Daoy (cell line): ENCODE measurements at regions not wholly inside any gene's neighbourhood (a gene's known extent, or its start where the extent isn't known, plus 50 kb on each side); places are given as distances from the start of the nearest gene placed in this dataset.
"Not testable (repeated sequence)": the region's sequence is repeated elsewhere in the genome, so short reads cannot be mapped to it uniquely, and the experiment has no call there.

ENCODE experiments used
- DNase-seq: peaks from one replicate; pipeline ENCODE4 v3.0.0-alpha.2; 2015; ENCODE audit warnings: low read depth

DNA sequence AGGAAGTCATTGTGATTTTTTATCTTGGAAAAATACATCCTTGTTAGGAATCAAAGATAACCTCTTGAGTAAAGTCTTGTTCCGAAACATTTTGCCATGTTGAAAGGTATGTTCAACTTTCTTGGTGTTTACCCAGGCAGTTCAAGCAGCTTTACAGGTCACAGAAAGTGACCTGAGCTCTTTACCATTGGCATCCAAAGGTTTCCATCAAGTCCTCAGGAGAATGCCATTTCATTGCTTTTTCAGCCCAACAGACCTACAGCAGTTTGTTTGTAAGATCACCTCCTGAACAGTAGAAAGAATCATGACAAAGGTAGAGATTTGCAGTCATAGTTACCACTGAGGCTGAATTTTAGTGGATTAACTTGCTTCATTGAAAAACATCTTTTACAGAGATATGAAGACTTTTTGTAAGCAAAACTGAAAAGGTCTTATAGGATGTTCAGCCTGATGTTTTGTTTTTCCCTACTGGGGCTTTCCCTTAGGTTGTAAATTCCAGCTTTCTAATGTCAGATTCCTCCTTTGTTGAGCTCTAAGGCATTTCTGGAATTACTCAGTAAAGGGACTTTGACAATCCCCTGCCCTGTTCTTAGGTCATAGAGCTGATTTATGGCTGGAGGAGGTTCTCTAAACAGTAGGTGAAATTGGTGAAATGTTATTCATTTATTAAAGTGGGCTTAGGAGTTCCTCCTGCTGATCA is 236.8 kb upstream of the RBMS1 start:
- DNase-seq, result no peak

DNA sequence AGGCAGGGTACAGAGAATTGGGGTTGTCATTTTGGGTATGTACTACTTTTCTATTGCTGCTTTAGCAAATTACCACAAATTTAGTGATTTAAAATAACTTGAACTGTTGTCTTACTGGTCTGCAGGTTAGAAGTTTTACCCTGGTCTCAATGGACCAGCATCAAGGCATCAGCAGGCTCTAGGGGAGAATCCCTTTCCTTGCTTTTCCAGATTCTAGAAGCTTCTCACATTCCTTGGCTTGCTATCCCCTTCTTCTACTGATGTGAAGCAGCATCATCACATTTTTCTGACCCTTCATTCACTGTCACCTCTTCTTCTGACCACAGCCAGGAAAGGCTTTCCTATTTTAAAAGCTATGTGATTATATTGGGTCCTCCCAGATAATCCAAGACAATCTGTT is 237.8 kb upstream of the RBMS1 start:
- no peak for DNase-seq

DNA sequence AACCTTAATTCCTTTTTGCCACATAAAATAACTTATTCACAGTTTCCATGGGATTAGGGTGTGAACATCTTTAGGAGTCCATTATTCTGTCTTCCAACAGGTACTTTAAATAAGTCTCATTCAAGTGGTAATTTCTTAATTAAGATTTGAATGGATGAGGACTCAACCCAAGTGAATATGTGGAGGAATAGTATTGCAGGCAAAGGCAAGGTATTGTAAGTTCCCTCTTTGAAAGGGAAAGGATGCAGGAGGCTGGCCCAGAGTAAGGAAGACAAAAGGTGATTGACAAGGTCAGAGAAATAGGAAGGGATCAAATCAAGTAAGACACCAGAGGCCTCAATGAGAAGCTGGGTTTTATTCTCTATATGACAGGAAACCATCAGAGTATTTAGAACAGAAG is 238.2 kb upstream of the RBMS1 start:
- no peak for DNase-seq

DNA sequence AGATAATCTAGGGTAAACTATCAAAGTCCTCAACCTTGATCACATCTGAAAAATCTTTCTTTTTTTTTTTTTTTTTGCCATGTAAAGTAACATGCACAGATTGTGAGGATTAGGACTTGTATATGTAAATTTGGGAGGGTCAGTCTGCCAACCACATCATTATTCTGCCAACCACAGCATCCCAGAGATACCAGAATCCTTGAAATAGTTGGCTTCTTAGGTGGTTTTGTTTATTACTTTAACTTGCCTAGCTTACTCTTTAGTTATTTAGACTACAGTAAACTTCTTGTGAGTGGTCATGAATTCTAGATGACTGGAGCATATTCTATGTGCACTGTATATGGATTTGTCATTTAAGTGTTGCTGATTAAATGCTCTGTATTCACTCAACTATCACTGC is 242.1 kb upstream of the RBMS1 start:
- no peak for DNase-seq

DNA sequence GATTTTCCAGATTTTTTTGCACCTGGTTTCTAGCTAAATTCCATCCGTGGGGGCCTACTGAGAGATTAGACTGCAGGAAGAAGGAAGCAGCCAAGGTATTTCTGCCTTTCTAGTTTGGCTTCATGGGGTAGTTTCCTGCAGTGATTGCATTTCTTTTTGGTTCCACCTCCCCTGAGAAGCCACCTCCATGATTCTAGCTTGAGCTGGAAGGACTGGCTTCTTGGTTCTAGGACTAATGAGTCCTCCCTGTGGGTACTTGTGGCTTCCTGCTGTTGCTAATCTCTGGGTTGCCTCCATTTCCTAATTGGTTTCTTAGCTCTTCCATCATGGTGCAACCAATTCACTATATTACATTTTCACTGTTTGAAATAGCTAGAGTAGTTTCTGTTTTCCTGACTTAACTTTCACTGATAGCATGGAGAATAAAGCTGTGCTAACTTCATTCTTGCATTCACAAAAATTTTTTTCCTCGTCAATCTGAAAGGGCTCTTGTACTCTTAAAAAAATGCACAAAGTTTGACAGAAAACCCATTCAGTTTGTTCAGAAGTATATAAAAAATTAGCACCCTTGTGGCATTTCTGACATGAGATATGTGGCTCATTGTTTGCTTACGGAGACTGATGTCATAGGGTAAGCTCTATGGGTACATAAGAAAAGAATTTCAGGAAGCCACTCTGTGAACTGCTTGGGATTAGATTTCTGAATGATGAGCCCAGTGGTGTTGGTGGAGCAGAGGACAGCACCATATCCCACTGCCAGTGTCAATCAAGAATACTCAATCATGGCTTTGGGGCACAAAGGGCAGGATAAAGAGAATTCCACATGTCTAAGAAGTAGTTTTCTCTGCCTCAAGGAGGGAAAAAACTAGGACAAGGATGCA is 242.8 kb upstream of the RBMS1 start:
- DNase-seq, result peak; percentile 69

DNA sequence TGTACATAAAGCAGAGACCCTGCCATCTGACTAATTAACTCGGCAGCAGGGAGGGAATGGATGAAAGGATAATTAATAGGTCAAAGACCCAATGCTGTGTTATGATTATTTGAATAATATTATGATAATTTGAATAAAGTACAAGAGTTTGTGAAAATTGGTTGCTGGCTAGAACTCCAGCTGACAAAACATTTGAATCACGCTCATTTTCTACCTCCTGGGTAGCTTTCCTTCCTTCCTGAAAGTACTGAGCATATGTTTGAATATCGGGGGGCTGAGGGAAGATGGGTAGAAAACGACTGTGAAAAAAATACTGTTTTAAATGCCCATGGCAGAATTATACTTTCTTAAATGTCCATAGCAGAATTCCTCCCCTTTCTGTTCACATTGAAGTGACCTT is 243.6 kb upstream of the RBMS1 start:
- peak; percentile 15 for DNase-seq

DNA sequence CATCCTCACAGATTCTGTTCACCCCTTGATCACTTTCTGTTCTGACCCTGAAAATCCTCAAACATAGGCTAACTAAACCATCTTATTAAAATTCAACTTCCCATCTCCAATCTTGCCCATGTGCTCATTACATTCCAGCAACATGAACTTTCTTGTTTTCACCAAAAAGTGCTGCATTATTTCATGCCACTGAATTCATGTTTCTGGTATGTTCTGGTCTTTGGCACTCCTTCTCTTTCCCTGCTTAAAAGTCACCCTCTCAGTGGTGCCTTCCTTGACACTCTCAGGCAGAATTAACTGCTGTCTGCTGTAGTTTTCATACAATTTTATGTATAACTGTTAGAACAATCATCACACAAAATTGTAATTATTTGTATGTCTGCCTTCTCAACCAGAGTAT is 247.7 kb upstream of the RBMS1 start:
- DNase-seq, result no peak

DNA sequence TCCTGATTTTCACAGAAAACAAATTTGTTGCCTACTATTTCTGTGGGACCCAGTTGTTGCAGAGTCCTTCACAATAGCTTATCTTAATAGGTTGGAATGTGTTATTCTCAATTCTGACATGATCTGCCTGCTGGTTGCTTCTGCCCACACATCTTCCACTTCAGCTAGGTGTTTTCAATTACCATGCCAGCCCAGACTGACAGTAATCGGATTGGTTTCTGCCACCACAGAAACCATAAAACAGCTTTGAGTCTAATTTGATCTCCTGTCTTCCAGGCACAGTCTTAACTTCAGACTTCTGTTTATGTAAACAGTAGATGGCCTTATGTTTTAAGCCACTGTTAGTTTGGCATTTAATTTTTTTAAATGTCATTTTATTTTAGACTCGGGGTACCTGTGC is 248.2 kb upstream of the RBMS1 start:
- DNase-seq, result no peak

DNA sequence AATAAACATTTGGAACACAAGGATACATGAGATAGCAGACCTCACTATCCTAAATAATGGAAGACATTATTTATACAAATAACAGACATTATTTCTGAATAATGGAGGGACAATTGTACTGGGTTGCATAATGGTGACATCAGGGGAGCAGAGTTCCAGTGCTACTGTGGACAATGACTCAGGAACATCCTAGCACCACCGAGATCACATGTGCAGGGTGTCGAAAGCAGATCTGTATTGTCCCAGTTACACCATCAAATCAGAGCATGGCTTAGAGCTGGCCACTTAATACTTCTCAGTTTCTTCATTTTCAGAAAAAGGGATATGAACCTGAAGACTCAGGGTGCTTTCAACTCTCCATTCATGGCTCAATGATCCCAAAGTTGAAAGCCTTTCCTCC is 249.1 kb upstream of the RBMS1 start:
- no peak for DNase-seq

DNA sequence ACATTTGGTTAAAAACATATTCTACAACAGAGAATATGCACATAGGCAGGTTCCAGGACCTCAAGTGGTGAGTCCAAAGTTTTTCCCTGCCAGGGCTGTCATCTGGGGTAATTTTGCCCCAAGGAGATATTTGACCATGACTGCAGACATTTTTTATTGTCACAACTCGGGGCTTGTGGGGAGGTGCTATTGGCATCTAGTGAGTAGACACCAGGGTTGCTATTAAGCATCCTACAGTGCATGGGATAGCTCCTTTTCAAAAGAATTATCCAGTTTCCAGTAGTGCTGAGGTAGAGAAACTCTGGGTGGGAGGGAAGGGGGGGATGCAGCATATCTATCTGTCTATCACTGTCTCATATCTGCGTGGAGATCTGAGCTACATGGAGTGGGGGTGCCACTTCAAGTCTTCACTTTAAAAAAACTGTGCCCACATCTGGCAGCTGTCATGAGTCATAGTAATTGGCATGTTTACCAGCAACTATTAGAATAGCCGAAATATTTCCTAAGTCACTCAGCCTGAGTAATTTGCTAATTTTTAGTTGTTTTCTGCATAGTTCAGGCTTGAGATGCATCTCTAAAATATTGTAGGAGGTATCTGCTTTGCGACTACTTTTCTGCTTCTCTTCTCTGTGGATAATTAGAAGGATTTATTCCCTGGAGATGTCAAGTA is 254.0 kb upstream of the RBMS1 start:
- DNase-seq, result peak; percentile 23

DNA sequence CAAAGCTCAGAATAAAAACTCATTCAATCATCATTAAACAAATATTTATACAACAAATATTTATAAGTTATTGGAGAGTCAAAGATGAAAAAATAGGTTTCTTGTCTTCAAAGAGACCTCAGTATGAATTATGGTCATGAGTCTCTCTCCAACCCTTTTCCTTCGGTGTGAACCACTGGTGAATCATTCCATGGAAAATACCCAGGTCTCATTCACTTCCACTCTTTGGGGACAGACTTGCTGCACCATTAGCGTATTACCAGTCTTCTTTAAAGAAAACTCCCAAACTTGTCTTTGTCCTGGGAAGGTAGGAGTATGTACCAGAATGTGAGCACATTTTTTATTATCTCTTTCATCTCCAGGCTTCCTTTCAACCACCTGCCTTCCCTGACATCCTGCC is 257.4 kb upstream of the RBMS1 start:
- DNase-seq, result peak; percentile 57

DNA sequence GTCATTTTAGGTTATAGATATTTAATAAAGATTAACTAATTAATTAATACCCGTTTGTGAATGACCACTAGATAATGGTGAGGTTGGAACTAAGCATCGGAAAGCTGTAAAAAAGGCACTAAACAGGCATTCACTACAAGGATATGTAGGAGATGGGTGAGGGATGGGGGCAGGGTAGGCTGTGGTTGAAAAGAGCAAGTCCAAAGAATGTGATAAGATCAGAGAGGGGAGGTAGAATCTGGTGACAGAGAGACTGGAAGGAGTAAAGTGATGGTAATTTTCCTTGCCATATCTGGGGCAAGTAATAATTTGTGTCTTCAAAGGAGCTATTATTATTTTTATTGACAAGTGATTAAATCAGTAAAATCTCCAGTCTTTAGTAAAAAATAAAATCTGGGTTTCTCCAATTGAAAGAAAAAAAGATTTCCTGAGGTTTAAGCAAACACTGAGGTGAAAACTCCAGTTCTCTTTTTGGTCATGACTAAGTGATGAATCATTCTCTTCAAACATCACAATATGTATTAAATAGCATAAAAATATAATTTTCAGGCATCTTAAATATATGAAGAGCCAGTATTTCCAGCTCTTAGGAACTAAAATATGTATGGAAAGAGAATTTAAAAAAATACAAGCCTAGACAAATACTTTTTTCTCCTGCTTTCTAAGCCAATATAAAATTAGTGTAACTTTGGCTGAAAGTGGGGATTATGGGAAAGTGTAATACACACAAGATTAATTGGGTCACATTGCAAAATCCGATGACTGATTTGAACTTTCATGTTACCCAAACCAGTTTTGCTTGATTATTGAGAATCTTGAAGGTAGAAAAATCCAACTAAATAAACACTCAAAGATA is 259.1 kb upstream of the RBMS1 start:
- peak; percentile 73 for DNase-seq

DNA sequence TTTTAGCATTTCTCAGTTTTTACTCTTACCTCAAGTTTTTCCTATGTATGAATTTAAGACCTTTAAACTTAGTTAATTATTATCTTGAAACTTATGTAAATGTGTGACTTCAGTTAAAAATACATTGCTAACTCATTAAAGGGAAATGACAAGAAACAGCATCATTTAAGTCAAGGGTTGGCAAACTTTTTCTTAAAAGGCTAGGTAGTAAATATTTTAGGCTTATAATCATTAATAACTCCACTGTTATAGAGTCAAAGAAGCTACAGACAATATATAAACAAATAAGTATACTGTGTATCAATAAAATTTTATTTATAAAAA is 259.7 kb upstream of the RBMS1 start:
- no peak for DNase-seq

DNA sequence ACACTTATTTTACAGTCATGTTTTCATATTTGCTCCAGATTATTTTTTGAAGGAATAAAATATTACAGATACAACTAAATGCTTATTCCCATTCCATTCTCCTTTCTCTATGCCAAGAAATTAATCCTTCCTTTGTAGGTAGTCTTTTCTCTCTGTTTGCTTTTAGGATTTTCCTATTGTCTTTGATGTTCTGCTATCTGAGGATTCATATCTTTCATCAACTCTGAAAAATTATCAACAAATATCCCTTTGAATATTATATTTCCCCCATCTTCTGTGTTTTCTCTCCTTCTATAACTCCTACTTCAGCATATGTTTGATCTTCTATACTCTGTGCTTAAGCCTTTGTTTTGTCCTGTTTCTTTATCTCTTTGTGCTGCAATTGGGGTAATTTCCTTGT is 260.4 kb upstream of the RBMS1 start:
- DNase-seq, result no peak

DNA sequence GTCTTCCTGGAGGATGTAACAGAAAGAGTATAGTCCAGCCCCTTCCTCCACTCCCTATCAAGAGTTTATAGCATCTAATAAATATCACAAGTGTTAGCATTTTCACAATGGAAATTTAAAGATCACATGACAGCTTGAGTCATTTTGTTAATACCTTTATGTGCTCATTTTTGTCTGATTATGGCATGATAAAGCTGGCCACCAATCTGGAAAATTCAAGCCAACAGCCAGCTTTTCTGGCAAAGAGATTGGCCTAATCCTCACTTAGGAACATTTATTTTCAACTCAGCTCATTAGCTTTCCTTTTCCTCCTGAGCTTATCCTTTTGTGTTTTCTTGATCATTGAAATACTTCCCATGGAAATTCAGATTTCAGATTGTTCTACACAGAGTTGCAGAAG is 262.9 kb upstream of the RBMS1 start:
- DNase-seq, result no peak

DNA sequence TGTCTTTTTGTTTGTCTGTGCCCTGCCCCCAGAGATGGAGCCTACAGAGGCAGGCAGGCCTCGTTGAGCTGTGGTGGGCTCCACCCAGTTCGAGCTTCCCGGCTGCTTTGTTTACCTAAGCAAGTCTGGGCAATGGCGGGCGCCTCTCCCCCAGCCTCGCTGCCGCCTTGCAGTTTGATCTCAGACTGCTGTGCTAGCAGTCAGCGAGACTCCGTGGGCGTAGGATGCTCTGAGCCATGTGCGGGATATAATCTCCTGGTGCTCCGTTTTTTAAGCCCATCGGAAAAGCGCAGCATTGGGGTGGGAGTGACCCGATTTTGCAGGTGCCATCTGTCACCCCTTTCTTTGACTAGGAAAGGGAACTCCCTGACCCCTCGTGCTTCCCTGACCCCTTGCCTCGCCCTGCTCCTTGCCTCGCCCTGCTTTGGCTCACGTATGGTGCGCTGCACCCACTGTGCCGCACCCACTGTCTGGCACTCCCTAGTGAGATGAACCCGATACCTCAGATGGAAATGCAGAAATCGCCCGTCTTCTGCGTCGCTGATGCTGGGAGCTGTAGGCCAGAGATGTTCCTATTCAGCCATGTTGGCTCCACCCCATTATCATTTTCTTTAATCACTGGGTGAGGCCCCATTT is 269.0 kb upstream of the RBMS1 start:
- not testable (repeated sequence) for DNase-seq

DNA sequence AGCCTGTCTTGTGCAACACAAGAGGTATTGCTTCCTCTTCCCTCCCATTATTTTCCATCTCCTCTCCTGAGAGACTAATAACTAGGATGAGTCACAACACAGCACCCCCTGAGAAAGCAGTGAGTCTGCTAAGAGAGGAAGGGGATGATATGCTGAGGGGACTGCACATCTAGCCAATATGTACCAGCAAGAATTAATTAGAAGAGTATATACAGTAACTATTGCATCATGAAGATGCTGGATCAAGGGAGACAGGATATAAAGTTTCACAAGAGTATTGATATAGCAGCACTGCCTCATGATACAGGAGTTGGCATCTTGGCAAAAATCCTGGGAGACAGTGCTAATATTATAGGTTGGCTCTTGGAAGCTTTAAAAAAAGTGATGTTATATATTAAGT is 289.9 kb upstream of the RBMS1 start:
- DNase-seq, result no peak

DNA sequence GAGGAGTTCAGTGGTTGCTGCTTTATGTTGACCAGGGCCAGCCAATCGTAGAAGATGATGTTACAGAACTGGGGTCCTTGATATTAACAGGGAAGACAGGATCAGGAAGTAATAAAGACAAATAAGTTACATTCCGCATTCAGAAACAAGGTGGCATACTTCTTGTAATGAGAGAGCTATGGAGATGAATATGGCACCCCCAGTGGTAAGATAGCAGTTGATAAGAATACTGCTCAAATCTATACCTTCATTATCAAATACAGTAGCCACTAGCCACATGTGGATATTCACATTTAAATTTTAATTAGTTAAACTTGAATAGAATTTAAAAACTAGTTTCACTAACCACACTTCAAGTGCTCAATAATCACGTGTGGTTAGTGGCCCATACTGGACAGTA is 290.4 kb upstream of the RBMS1 start:
- no peak for DNase-seq

DNA sequence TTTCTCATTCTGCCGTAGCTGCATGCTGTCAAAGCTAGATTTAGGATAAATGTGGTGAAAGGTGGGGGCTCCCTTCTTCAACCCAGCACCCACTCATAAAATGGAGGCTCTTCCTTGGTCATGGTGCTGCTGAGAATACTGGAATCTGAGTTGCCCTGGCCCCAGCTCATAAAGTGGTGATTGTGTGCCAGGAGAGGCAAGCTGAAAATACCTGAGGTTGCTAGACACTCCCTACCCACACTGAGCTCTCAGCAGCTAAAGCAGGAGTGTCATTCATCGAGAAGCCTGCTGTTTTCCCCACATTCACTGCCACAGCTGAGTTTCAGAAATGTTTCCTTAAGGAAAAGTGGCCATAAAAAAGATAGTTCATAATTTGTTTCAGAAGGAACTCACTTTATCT is 297.1 kb upstream of the RBMS1 start:
- DNase-seq, result no peak

DNA sequence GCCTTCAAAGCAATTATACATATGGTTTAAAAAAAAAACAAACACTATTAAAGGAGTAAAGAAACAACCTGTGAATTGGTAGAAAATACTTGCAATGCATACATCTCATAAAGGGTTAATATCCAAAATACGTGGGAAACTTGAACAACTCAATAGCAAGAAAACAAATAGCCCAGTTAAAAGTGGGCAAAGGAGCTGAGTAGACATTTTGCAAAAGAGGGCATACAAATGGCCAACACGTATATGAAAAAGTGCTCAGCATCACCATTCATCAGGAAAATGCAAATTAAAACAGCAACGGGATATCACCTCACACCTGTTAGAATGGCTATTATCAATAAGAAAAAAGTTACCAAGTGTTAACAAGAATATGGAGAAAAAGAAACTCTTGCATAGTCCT is 298.3 kb upstream of the RBMS1 start:
- DNase-seq, result no peak

DNA sequence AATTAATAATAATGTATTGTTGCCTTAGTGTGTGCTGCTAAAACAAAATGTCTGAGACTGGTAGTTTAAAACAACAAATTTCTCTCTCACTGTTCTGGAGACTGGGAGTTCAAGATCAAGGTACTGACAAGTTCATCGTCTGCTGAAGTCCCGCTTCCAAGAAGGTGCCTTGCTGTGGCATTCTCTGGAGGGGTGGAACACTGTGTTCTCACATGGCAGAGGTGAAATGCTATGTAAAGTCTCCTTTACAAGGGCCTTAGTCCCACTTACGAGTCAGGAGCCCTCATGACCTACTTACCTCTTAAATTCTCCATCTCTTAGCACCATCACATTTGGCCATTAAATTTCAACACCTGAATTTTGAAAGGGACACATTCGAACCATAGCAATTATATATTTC is 299.2 kb upstream of the RBMS1 start:
- DNase-seq, result no peak

DNA sequence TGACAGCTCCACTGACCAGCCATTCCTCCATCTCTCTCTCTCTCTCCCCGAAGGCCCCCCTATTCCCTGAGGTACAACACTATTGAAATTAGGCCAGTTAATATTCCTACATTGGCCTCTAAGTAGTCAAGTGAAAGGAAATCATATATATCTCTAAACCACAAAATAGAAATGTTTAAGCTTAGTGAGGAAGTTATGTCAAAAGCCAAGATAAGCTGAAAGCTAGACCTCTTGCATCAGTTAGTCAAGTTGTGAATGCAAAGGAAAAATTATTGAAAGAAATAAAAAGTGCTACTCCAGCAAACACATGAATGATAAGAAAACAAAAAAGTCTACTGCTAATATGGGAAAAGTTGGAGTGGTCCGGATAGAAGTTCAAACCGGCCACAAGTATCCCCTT is 301.3 kb upstream of the RBMS1 start:
- DNase-seq, result no peak
